ENCODE measurements at regions not wholly inside any gene's neighbourhood (a gene's known extent, or its start where the extent isn't known, plus 50 kb on each side); places are given as distances from the start of the nearest gene placed in this dataset.

DNA sequence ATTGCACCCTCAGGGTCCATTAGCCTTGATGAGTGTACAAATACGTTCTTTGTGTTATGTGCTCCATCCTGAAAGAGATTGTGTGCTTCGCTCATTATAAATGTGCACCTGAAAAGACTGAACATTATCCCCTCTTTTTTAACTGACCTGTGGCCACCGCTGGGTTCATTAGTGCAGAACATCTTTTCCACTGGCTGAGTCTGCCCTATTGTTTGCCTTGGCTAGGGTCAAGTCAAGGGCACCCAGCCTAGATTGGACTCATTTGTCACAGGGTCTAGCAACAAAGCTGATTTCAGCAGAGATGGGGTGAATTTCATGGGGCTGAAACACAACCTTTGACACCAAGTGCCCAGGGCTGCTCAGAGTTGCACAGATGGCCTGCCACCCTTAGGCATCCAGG lies 764.1 kb upstream of the ARRDC3 start:
- TF ChIP-seq, protein P1, sequence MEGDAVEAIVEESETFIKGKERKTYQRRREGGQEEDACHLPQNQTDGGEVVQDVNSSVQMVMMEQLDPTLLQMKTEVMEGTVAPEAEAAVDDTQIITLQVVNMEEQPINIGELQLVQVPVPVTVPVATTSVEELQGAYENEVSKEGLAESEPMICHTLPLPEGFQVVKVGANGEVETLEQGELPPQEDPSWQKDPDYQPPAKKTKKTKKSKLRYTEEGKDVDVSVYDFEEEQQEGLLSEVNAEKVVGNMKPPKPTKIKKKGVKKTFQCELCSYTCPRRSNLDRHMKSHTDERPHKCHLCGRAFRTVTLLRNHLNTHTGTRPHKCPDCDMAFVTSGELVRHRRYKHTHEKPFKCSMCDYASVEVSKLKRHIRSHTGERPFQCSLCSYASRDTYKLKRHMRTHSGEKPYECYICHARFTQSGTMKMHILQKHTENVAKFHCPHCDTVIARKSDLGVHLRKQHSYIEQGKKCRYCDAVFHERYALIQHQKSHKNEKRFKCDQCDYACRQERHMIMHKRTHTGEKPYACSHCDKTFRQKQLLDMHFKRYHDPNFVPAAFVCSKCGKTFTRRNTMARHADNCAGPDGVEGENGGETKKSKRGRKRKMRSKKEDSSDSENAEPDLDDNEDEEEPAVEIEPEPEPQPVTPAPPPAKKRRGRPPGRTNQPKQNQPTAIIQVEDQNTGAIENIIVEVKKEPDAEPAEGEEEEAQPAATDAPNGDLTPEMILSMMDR (IDR thresholded peaks at IDR 0.05), result no peak
- TF ChIP-seq POLR2A (IDR thresholded peaks at IDR 0.05), result no peak

All from heart left ventricle (tissue), 13 donors.